Activated CD4-positive, alpha-beta T cell treated with anti-CD3 and anti-CD28 coated beads, Interleukin-2, amount 50 U/mL, for 16 hours (primary cell): ENCODE measurements at regions not wholly inside any gene's neighbourhood (a gene's known extent, or its start where the extent isn't known, plus 50 kb on each side); places are given as distances from the start of the nearest gene placed in this dataset.
A peak's percentile ranks its signal among the peaks of the same experiment; 100 is the strongest.
"Not testable (repeated sequence)": the region's sequence is repeated elsewhere in the genome, so short reads cannot be mapped to it uniquely, and the experiment has no call there.

ENCODE experiments used
- DNase-seq: peaks from one replicate; pipeline ENCODE4 v3.0.0-alpha.2; 2020

- DNase-seq: no peak
Measured at GRCh38 chr1:189983166-189983890, 494.3 kb downstream of the BRINP3 start.

GRCh38 chr1:189986516-189986915 lies 491.1 kb downstream of the BRINP3 start:
- DNase-seq: no peak

- DNase-seq: no peak
Measured at GRCh38 chr1:189987509-189987908, 490.2 kb downstream of the BRINP3 start.

GRCh38 chr1:189992856-189993255 lies 484.8 kb downstream of the BRINP3 start:
- no peak for DNase-seq

GRCh38 chr1:190000365-190000872 lies 477.2 kb downstream of the BRINP3 start:
- no peak for DNase-seq

- DNase-seq: no peak
Measured at GRCh38 chr1:190001187-190001586, 476.5 kb downstream of the BRINP3 start.

GRCh38 chr1:190003376-190003775 lies 474.3 kb downstream of the BRINP3 start:
- no peak for DNase-seq

GRCh38 chr1:190011585-190011984 lies 466.1 kb downstream of the BRINP3 start:
- no peak for DNase-seq

- not testable (repeated sequence) for DNase-seq
Measured at GRCh38 chr1:190019151-190019550, 458.5 kb downstream of the BRINP3 start.

- no peak for DNase-seq
Measured at GRCh38 chr1:190019717-190020116, 457.9 kb downstream of the BRINP3 start.

GRCh38 chr1:190022709-190023108 lies 455.0 kb downstream of the BRINP3 start:
- peak; percentile 27 for DNase-seq

- DNase-seq: no peak
Measured at GRCh38 chr1:190029441-190029840, 448.2 kb downstream of the BRINP3 start.

GRCh38 chr1:190043655-190044054 lies 434.0 kb downstream of the BRINP3 start:
- no peak for DNase-seq

- no peak for DNase-seq
Measured at GRCh38 chr1:190046231-190046630, 431.4 kb downstream of the BRINP3 start.
